DOHH2 (cell line): ENCODE measurements at regions not wholly inside any gene's neighbourhood (a gene's known extent, or its start where the extent isn't known, plus 50 kb on each side); places are given as distances from the start of the nearest gene placed in this dataset.

Experiments
- H3F3A ChIP-seq: fragments of 200-600 bp; sonication (generic), shearing (Covaris generic); 2 replicates; pipeline ENCODE4 v1.6.0; 2016; ENCODE audit warnings: antibody characterized with exemption, mild to moderate bottlenecking; ENCODE audit not compliant: control insufficient read depth, insufficient read depth
- H3K27ac ChIP-seq: fragments of 200-600 bp; sonication (generic); 2 replicates; pipeline ENCODE4 v1.5.1; 2014; ENCODE audit warnings: low read depth, mild to moderate bottlenecking, low read length, moderate library complexity
- H3K27me3 ChIP-seq: fragments of 200-600 bp; sonication (generic); 2 replicates; pipeline ENCODE4 v1.6.1; 2014; ENCODE audit warnings: mild to moderate bottlenecking, low read length, mixed read lengths; ENCODE audit not compliant: control insufficient read depth
- H3K36me3 ChIP-seq: fragments of 200-600 bp; sonication (generic); 2 replicates; pipeline ENCODE4 v1.6.1; 2014; ENCODE audit warnings: mild to moderate bottlenecking, low read length, moderate library complexity, mixed read lengths; ENCODE audit not compliant: control insufficient read depth
- H3K4me1 ChIP-seq: fragments of 200-600 bp; sonication (generic); 2 replicates; pipeline ENCODE4 v1.6.1; 2014; ENCODE audit warnings: mild to moderate bottlenecking, low read length, mixed read lengths; ENCODE audit not compliant: control insufficient read depth
- H3K4me2 ChIP-seq: fragments of 200-600 bp; sonication (generic); 2 replicates; pipeline ENCODE4 v1.6.0; 2014; ENCODE audit warnings: mild to moderate bottlenecking, low read length, moderate library complexity
- H3K4me3 ChIP-seq: fragments of 200-600 bp; sonication (generic); 2 replicates; pipeline ENCODE4 v1.5.1; 2014; ENCODE audit warnings: mild to moderate bottlenecking, low read length, mixed read lengths
- H3K79me2 ChIP-seq: fragments of 200-600 bp; sonication (generic); 2 replicates; pipeline ENCODE4 v1.6.1; 2014; ENCODE audit warnings: mild to moderate bottlenecking, low read length, mixed read lengths; ENCODE audit not compliant: control insufficient read depth
- H3K9me2 ChIP-seq: fragments of 200-600 bp; sonication (generic); replicated peaks from 2 replicates; pipeline ENCODE4 v1.6.1; 2014; ENCODE audit warnings: mild to moderate bottlenecking, low read length, mixed read lengths; ENCODE audit not compliant: control insufficient read depth
- H3K9me3 ChIP-seq: fragments of 200-600 bp; sonication (generic); 2 replicates; pipeline ENCODE4 v1.6.1; 2014; ENCODE audit warnings: antibody characterized with exemption, low read length, mixed read lengths; ENCODE audit not compliant: control insufficient read depth, insufficient read depth
- H4K20me1 ChIP-seq: fragments of 200-600 bp; sonication (generic); 2 replicates; pipeline ENCODE4 v1.6.0; 2014; ENCODE audit warnings: low read depth, mild to moderate bottlenecking, antibody characterized with exemption, low read length, moderate library complexity; ENCODE audit not compliant: control insufficient read depth, insufficient read depth
- EZH2phosphoT487 ChIP-seq: fragments of 200-600 bp; sonication (generic); IDR thresholded peaks from 2 replicates; pipeline ENCODE4 v1.6.1; 2017; ENCODE audit warnings: borderline replicate concordance, mild to moderate bottlenecking, antibody characterized with exemption, low read length, moderate library complexity, mixed read lengths
- TF ChIP-seq, protein P1 (sequence below): fragments of 200-600 bp; sonication (generic); IDR thresholded peaks from one replicate; pipeline ENCODE4 v1.5.1; 2014; ENCODE audit warnings: antibody characterized with exemption, mild to moderate bottlenecking, low read depth, low read length; ENCODE audit not compliant: poor library complexity, severe bottlenecking

DNA sequence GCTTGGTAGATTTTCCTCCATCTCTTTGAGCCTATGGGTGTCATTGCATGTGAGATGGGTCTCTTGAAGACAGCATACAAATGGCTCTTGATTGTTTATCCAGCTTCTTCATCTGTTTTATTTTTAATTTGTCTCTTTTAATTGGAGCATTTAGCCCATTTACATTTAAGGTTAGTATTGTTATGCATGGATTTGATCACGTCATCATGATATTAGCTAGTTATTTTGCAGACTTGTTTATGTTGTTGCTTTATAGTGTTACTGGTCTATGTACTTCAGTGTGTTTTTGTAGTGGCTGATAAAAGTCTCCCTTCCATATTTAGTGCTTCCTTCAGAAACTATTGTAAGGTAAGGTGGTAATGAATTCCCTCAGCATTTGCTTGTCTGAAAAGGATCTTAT lies 78.6 kb upstream of the RGMB start:
- no peaks in the 10 kb centered on the region for H3K79me2 ChIP-seq
- no peak overlapping the region for H3K4me3 ChIP-seq
- no peaks in the 10 kb centered on the region for H3K9me3 ChIP-seq
- no peak for TF ChIP-seq EZH2phosphoT487
- TF ChIP-seq, protein P1, sequence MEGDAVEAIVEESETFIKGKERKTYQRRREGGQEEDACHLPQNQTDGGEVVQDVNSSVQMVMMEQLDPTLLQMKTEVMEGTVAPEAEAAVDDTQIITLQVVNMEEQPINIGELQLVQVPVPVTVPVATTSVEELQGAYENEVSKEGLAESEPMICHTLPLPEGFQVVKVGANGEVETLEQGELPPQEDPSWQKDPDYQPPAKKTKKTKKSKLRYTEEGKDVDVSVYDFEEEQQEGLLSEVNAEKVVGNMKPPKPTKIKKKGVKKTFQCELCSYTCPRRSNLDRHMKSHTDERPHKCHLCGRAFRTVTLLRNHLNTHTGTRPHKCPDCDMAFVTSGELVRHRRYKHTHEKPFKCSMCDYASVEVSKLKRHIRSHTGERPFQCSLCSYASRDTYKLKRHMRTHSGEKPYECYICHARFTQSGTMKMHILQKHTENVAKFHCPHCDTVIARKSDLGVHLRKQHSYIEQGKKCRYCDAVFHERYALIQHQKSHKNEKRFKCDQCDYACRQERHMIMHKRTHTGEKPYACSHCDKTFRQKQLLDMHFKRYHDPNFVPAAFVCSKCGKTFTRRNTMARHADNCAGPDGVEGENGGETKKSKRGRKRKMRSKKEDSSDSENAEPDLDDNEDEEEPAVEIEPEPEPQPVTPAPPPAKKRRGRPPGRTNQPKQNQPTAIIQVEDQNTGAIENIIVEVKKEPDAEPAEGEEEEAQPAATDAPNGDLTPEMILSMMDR, result no peak
- H3K4me2 ChIP-seq, result no peak overlapping the region
- H3F3A ChIP-seq, result no peaks in the 10 kb centered on the region
- H3K27ac ChIP-seq, result no peak overlapping the region
- no peaks in the 10 kb centered on the region for H3K36me3 ChIP-seq
- H3K27me3 ChIP-seq, result no peaks in the 10 kb centered on the region
- H4K20me1 ChIP-seq, result no peaks in the 10 kb centered on the region
- H3K4me1 ChIP-seq, result no peaks in the 10 kb centered on the region
- no peaks in the 10 kb centered on the region for H3K9me2 ChIP-seq

DNA sequence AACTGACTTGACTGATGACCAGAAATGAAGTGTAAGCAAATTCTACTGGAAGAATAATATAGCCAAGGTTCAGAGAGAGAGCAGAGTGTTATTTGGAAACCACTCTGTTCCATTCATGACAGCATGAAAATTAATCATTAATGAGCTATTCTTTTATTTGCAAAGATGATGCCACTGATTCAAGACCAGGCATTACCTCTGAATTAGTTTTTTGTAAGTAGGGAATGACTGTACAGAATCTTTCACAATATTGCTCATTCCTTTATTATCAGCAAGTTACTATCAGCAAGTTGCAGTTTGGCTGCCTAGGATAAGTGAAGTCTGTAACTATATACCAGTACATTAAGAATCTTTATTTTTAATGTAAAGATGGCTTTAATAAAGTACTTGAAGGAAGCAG lies 75.1 kb upstream of the RGMB start:
- Histone ChIP-seq H3K27me3 (no peaks in the 10 kb centered on the region), H3K9me2 (no peaks in the 10 kb centered on the region), H3K9me3 (peaks cover 4% of the 10 kb centered on the region; the same call in 1 of the 2 replicates), H3K79me2 (no peaks in the 10 kb centered on the region), H3K4me3 (no peak overlapping the region), H3K27ac (no peak overlapping the region), H4K20me1 (no peaks in the 10 kb centered on the region), H3K4me1 (no peaks in the 10 kb centered on the region), H3F3A (no peaks in the 10 kb centered on the region), H3K4me2 (no peak overlapping the region), H3K36me3 (no peaks in the 10 kb centered on the region)
- no peak for TF ChIP-seq EZH2phosphoT487
- TF ChIP-seq, protein P1, result no peak

DNA sequence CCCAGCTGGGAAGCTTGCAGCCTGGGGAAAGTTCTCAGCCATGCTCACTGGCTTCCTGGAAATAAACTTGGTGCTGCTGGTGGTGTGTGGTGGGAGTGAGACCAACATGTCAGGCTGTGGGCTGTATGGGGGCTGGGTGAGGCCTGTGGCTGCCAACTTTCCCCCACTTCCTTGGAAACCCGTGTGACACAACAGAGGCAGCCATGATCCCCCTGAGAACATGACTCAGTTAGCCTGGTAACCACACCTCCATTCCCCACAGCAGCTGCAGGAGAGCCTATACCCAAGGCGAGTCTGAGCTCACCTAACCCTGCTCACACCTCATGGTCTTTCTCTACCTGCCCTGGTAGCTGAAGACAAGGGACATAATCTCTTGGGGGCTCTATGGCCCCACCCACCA lies 72.7 kb upstream of the RGMB start:
- no peak overlapping the region for H3K27ac ChIP-seq
- H3F3A ChIP-seq, result no peaks in the 10 kb centered on the region
- no peak overlapping the region for H3K4me3 ChIP-seq
- no peaks in the 10 kb centered on the region for H3K36me3 ChIP-seq
- no peak overlapping the region for H3K4me2 ChIP-seq
- H3K27me3 ChIP-seq, result no peaks in the 10 kb centered on the region
- no peaks in the 10 kb centered on the region for H3K4me1 ChIP-seq
- peaks cover 4% of the 10 kb centered on the region; the same call in 1 of the 2 replicates for H3K9me3 ChIP-seq
- no peaks in the 10 kb centered on the region for H3K79me2 ChIP-seq
- TF ChIP-seq, protein P1, result no peak
- TF ChIP-seq EZH2phosphoT487, result no peak
- H3K9me2 ChIP-seq, result no peaks in the 10 kb centered on the region
- H4K20me1 ChIP-seq, result no peaks in the 10 kb centered on the region

DNA sequence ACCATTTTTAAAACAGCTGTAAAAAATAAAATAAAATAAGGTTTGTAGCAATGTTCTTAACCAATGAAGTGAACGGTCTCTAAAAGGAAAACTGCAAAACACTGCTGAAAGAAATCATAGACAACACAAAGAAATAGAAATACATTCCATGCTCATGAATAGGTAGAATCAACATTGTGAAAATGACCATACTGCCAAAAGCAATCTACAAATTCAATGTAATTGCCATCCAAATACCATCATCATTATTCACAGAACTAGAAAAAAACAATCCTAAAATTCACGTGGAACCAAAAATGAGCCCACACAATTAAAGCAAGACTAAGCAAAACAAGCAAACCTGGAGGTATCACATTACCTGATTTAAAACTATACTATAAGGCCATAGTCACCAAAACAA lies 67.6 kb upstream of the RGMB start:
- Histone ChIP-seq H3K27me3 (no peaks in the 10 kb centered on the region), H3K4me1 (no peaks in the 10 kb centered on the region), H3K4me3 (no peak overlapping the region), H3K9me3 (peaks cover 4% of the 10 kb centered on the region; the same call in 1 of the 2 replicates), H3K4me2 (no peak overlapping the region), H3K27ac (no peak overlapping the region), H3F3A (no peaks in the 10 kb centered on the region), H3K79me2 (no peaks in the 10 kb centered on the region), H3K36me3 (no peaks in the 10 kb centered on the region), H4K20me1 (no peaks in the 10 kb centered on the region), H3K9me2 (no peaks in the 10 kb centered on the region)
- TF ChIP-seq, protein P1, result no peak
- no peak for TF ChIP-seq EZH2phosphoT487
